K562 (cell line): ENCODE measurements at regions not wholly inside any gene's neighbourhood (a gene's known extent, or its start where the extent isn't known, plus 50 kb on each side); places are given as distances from the start of the nearest gene placed in this dataset.

ENCODE experiments used
- CTCF ChIP-seq, 3 experiments: IDR thresholded peaks in 2 of 3; conservative IDR thresholded peaks in 1 of 3; 2 replicates each; pipeline ENCODE4 v1.5.1; 2011 to 2012; ENCODE audit warnings: low read length in 3 of 3, mild to moderate bottlenecking in 3 of 3, control low read depth in 2 of 3, improper control_type of control experiment in 1 of 3, inconsistent platforms in 1 of 3, low read depth in 1 of 3, mixed read lengths in 1 of 3, moderate library complexity in 1 of 3; ENCODE audit not compliant: insufficient read depth in 2 of 3
- DMBX1 ChIP-seq: fragments of 250-450 bp; sonication (Bioruptor Pico); IDR thresholded peaks from 2 replicates; pipeline ENCODE4 v1.8.0; 2022; ENCODE audit warnings: inconsistent platforms, mild to moderate bottlenecking, moderate library complexity, borderline replicate concordance
- E2F4 ChIP-seq: sonication (generic); formaldehyde crosslinking; IDR thresholded peaks from 2 replicates; pipeline ENCODE4 v1.8.0; 2022; ENCODE audit warnings: mild to moderate bottlenecking, low read depth, missing genetic modification reagents
- IRF1 ChIP-seq: sonication (generic); formaldehyde crosslinking; IDR thresholded peaks from 2 replicates; pipeline ENCODE4 v1.8.0; 2022; ENCODE audit warnings: missing genetic modification reagents, mild to moderate bottlenecking, borderline replicate concordance
- MAFK ChIP-seq: IDR thresholded peaks from 2 replicates; pipeline ENCODE4 v1.6.1; 2011; ENCODE audit warnings: low read length, improper control_type of control experiment
- NRF1 ChIP-seq, 2 experiments: fragments of 450-650 bp; IDR thresholded peaks in 1 of 2; conservative IDR thresholded peaks in 1 of 2; 2 replicates each; pipeline ENCODE4 v1.6.1; 2014; ENCODE audit warnings: mild to moderate bottlenecking in 2 of 2
- POLR2A ChIP-seq: fragments of 450-650 bp; conservative IDR thresholded peaks from 2 replicates; pipeline ENCODE4 v1.6.1; 2016
- PRDM10 ChIP-seq: fragments of 450-650 bp; IDR thresholded peaks from 2 replicates; pipeline ENCODE4 v1.6.1; 2018; ENCODE audit not compliant: partially characterized antibody
- SIN3A ChIP-seq, 2 experiments: fragments of 150-350 bp in 1 of 2; IDR thresholded peaks; 2 replicates each; pipeline ENCODE4 v1.6.1; 2011 to 2016; ENCODE audit warnings: borderline replicate concordance in 2 of 2, low read depth in 2 of 2, low read length in 2 of 2, mild to moderate bottlenecking in 2 of 2, moderate library complexity in 2 of 2; ENCODE audit not compliant: control insufficient read depth in 1 of 2
- SMAD3 ChIP-seq: fragments of 450-650 bp; formaldehyde crosslinking; conservative IDR thresholded peaks from 2 replicates; pipeline ENCODE4 v1.4.0; 2020; ENCODE audit warnings: mild to moderate bottlenecking
- SOX6 ChIP-seq: fragments of 450-650 bp; IDR thresholded peaks from 2 replicates; pipeline ENCODE4 v1.6.1; 2014; ENCODE audit warnings: mild to moderate bottlenecking
- ZNF253 ChIP-seq: fragments of 250-450 bp; sonication (Bioruptor Pico); conservative IDR thresholded peaks from 2 replicates; pipeline ENCODE4 v1.6.1; 2021; ENCODE audit warnings: mild to moderate bottlenecking

GRCh38 chr21:16193496-16194094 is 463.8 kb downstream of the USP25 start:
- TF ChIP-seq MAFK (no peak), POLR2A (no peak), E2F4 (CRISPR knock-in tag) (no peak), DMBX1 (CRISPR knock-in tag) (no peak), NRF1 (conservative IDR thresholded peaks at IDR 0.05 in 1 of 2, IDR thresholded peaks at IDR 0.05 in 1 of 2) (no peak), ZNF253 (CRISPR knock-in tag) (no peak), CTCF (IDR thresholded peaks at IDR 0.05 in 2 of 3, conservative IDR thresholded peaks at IDR 0.05 in 1 of 3; ENCODE audit: insufficient read depth in 2 of 3, low read depth in 1 of 3, low read length in 3 of 3) (no peak), SIN3A (IDR thresholded peaks at IDR 0.05; ENCODE audit: borderline replicate concordance in 2 of 2, control insufficient read depth in 1 of 2, low read depth in 2 of 2, low read length in 2 of 2) (no peak), IRF1 (CRISPR knock-in tag) (no peak), PRDM10 (no peak), SOX6 (no peak), SMAD3 (CRISPR knock-in tag) (no peak)
